PC-9 (cell line): ENCODE measurements at regions not wholly inside any gene's neighbourhood (a gene's known extent, or its start where the extent isn't known, plus 50 kb on each side); places are given as distances from the start of the nearest gene placed in this dataset.
"Not testable (repeated sequence)": the region's sequence is repeated elsewhere in the genome, so short reads cannot be mapped to it uniquely, and the experiment has no call there.

Experiments used
- BruUV-seq: library from RNA; stranded (reverse); fragments of 400-500 nt; replicated peaks from 2 replicates; lab custom pipeline; 2021; lab: Mats Ljungman, UMichigan
- CTCF ChIA-PET: fragments of 300-600 bp; sonication (Branson Sonifier 250); formaldehyde crosslinking; loops from one replicate; lab custom pipeline; 2022; ENCODE audit warnings: antibody characterized with exemption; lab: Charles Lee
- POLR2A ChIA-PET: fragments of 300-600 bp; sonication (Branson Sonifier 250); formaldehyde crosslinking; loops from one replicate; lab custom pipeline; 2022; ENCODE audit warnings: antibody characterized with exemption; ENCODE audit not compliant: unreplicated experiment; lab: Charles Lee
- DNase-seq, 2 experiments: peaks; one replicate each; pipeline versions ENCODE4 v3.0.0 to v3.0.0-alpha.2; 2015 to 2022; ENCODE audit warnings: mixed read lengths in 1 of 2
- H2AFZ ChIP-seq: fragments of 200-600 bp; sonication (generic); 2 replicates; pipeline ENCODE4 v1.8.1; 2017; ENCODE audit warnings: antibody characterized with exemption
- H3F3A ChIP-seq: fragments of 200-600 bp; sonication (generic); 2 replicates; pipeline ENCODE4 v1.8.1; 2017; ENCODE audit warnings: antibody characterized with exemption, mild to moderate bottlenecking, low read depth; ENCODE audit not compliant: insufficient read depth
- H3K27ac ChIP-seq: fragments of 200-600 bp; sonication (generic); 2 replicates; pipeline ENCODE4 v1.6.1; 2016; ENCODE audit warnings: mixed run types
- H3K27me3 ChIP-seq: fragments of 200-600 bp; sonication (generic); 2 replicates; pipeline ENCODE4 v1.6.1; 2016; ENCODE audit warnings: low read depth, mixed run types; ENCODE audit not compliant: insufficient read depth
- H3K36me3 ChIP-seq: fragments of 200-600 bp; sonication (generic); 2 replicates; pipeline ENCODE4 v1.6.1; 2016; ENCODE audit warnings: low read depth, mixed run types
- H3K4me1 ChIP-seq: fragments of 200-600 bp; sonication (generic); replicated peaks from 2 replicates; pipeline ENCODE4 v1.6.1; 2016; ENCODE audit warnings: mixed run types; ENCODE audit not compliant: insufficient read depth
- H3K4me2 ChIP-seq: fragments of 200-600 bp; sonication (generic); 2 replicates; pipeline ENCODE4 v1.6.1; 2017; ENCODE audit warnings: mixed run types
- H3K4me3 ChIP-seq: fragments of 200-600 bp; sonication (generic); 2 replicates; pipeline ENCODE4 v1.6.1; 2016; ENCODE audit warnings: mixed run types
- H3K79me2 ChIP-seq: fragments of 200-600 bp; sonication (generic); 2 replicates; pipeline ENCODE4 v1.6.1; 2017; ENCODE audit warnings: low read depth, mixed run types
- H3K9me2 ChIP-seq: fragments of 200-600 bp; sonication (generic); 2 replicates; pipeline ENCODE4 v1.8.1; 2017; ENCODE audit warnings: mild to moderate bottlenecking; ENCODE audit not compliant: insufficient read depth
- H3K9me3 ChIP-seq: fragments of 200-600 bp; sonication (generic); 2 replicates; pipeline ENCODE4 v1.8.1; 2016; ENCODE audit warnings: low read depth; ENCODE audit not compliant: insufficient read depth
- H4K20me1 ChIP-seq: fragments of 200-600 bp; sonication (generic); 2 replicates; pipeline ENCODE4 v1.8.1; 2017; ENCODE audit not compliant: insufficient read depth
- EZH2 ChIP-seq: fragments of 200-600 bp; sonication (generic); IDR thresholded peaks from 2 replicates; pipeline ENCODE4 v1.8.0; 2017; ENCODE audit warnings: antibody characterized with exemption, low read depth
- intact Hi-C: fragments of 100-400 bp; cut with micrococcal nuclease; formaldehyde crosslinking; loops from one replicate; pipeline ENCODE4 v1.10.0; 2022; ENCODE audit not compliant: unreplicated experiment
- TF ChIP-seq, protein P1 (sequence below): fragments of 200-600 bp; sonication (generic); conservative IDR thresholded peaks from 2 replicates; pipeline ENCODE4 v1.6.1; 2017; ENCODE audit warnings: mixed run types, antibody characterized with exemption, mild to moderate bottlenecking, moderate library complexity

GRCh38 chr2:205865056-205865455 lies 182.8 kb downstream of the NRP2 start:
- no peaks in the 10 kb centered on the region for H3K79me2 ChIP-seq
- no peaks in the 10 kb centered on the region for H4K20me1 ChIP-seq
- TF ChIP-seq EZH2, result no peak
- TF ChIP-seq, protein P1, sequence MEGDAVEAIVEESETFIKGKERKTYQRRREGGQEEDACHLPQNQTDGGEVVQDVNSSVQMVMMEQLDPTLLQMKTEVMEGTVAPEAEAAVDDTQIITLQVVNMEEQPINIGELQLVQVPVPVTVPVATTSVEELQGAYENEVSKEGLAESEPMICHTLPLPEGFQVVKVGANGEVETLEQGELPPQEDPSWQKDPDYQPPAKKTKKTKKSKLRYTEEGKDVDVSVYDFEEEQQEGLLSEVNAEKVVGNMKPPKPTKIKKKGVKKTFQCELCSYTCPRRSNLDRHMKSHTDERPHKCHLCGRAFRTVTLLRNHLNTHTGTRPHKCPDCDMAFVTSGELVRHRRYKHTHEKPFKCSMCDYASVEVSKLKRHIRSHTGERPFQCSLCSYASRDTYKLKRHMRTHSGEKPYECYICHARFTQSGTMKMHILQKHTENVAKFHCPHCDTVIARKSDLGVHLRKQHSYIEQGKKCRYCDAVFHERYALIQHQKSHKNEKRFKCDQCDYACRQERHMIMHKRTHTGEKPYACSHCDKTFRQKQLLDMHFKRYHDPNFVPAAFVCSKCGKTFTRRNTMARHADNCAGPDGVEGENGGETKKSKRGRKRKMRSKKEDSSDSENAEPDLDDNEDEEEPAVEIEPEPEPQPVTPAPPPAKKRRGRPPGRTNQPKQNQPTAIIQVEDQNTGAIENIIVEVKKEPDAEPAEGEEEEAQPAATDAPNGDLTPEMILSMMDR, result no peak
- no peaks in the 10 kb centered on the region for H3K4me1 ChIP-seq
- H3K27me3 ChIP-seq, result no peaks in the 10 kb centered on the region
- no TSS peak for BruUV-seq
- ChIA-PET POLR2A (no interaction called here), CTCF (no interaction called here)
- intact Hi-C loops, result no loop called here
- H3F3A ChIP-seq, result no peaks in the 10 kb centered on the region
- DNase-seq, result no peak
- H3K9me3 ChIP-seq, result no peaks in the 10 kb centered on the region
- no peaks in the 10 kb centered on the region for H3K36me3 ChIP-seq
- no peak overlapping the region for H3K4me3 ChIP-seq
- H3K9me2 ChIP-seq, result no peaks in the 10 kb centered on the region
- no peak overlapping the region for H2AFZ ChIP-seq
- no peak overlapping the region for H3K27ac ChIP-seq
- no peak overlapping the region for H3K4me2 ChIP-seq

DNA sequence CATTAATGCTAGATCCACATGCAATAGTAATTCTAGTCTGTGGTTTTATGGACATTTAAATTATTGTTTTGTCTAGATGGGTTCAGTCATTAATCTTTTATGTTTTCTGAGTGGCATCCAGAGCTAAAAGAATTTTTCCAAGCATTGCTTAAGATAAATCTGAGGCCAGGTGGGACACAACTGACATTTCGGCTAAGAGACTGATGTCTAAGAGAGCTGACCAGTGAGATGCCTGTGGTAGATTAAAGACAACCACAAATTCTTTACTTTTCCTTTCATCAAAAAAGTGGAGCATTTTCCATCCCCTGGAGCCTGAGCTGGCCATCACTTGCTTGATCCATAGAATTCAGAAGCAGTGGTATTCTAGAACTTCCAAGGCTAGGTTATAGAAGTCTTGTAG lies 182.2 kb downstream of the NRP2 start:
- Histone ChIP-seq H3K9me2 (no peaks in the 10 kb centered on the region), H3K4me2 (no peak overlapping the region), H2AFZ (no peak overlapping the region), H3F3A (no peaks in the 10 kb centered on the region), H3K4me3 (no peak overlapping the region), H3K9me3 (no peaks in the 10 kb centered on the region), H3K27ac (no peak overlapping the region), H3K4me1 (no peaks in the 10 kb centered on the region), H3K27me3 (no peaks in the 10 kb centered on the region), H4K20me1 (no peaks in the 10 kb centered on the region), H3K36me3 (no peaks in the 10 kb centered on the region), H3K79me2 (no peaks in the 10 kb centered on the region)
- intact Hi-C loops, result no loop called here
- no peak for DNase-seq
- BruUV-seq, result no TSS peak
- TF ChIP-seq, protein P1, result no peak
- ChIA-PET POLR2A (no interaction called here), CTCF (no interaction called here)

- H3K79me2 ChIP-seq, POLR2A ChIA-PET, H3K4me3 ChIP-seq, H3K27ac ChIP-seq, H3K27me3 ChIP-seq, H3K9me3 ChIP-seq, intact Hi-C loops, H2AFZ ChIP-seq, DNase-seq, H3K9me2 ChIP-seq, H3K36me3 ChIP-seq, H3K4me1 ChIP-seq, BruUV-seq, CTCF ChIA-PET, H4K20me1 ChIP-seq, H3F3A ChIP-seq, H3K4me2 ChIP-seq: not testable (repeated sequence)
Observed at GRCh38 chr2:205862761-205863160, 180.5 kb downstream of the NRP2 start.

DNA sequence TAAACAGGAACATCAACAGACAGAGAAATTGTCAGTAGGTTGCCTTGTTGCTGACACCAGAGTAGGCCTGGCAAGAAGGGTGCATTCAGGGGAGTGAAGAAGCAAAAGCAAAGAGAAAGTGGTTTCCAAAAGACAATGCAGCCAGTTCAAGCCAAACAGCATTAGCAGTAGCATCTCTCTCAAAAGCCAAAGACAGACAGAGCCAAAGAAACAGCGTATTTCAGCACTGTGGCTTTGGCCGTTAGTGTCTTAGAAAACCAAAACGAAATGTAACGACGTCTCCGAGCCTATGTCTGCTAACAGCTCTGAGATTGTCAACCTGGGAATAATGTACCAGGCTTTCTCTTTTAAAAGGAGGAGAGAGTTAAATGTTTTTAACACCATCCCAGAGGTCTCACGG lies 178.6 kb downstream of the NRP2 start:
- no peak overlapping the region for H3K4me3 ChIP-seq
- CTCF ChIA-PET, result no interaction called here
- no peaks in the 10 kb centered on the region for H3K27me3 ChIP-seq
- no peaks in the 10 kb centered on the region for H3K9me3 ChIP-seq
- H3K36me3 ChIP-seq, result no peaks in the 10 kb centered on the region
- POLR2A ChIA-PET, result no interaction called here
- H3K27ac ChIP-seq, result no peak overlapping the region
- DNase-seq, result no peak
- no peaks in the 10 kb centered on the region for H3K9me2 ChIP-seq
- H3K4me2 ChIP-seq, result no peak overlapping the region
- H3F3A ChIP-seq, result no peaks in the 10 kb centered on the region
- H3K79me2 ChIP-seq, result no peaks in the 10 kb centered on the region
- BruUV-seq, result no TSS peak
- intact Hi-C loops, result no loop called here
- TF ChIP-seq EZH2, result no peak
- TF ChIP-seq, protein P1, result no peak
- H2AFZ ChIP-seq, result no peak overlapping the region
- H4K20me1 ChIP-seq, result no peaks in the 10 kb centered on the region
- no peaks in the 10 kb centered on the region for H3K4me1 ChIP-seq
